ENCODE measurements at regions not wholly inside any gene's neighbourhood (a gene's known extent, or its start where the extent isn't known, plus 50 kb on each side); places are given as distances from the start of the nearest gene placed in this dataset.
"Not testable (repeated sequence)": the region's sequence is repeated elsewhere in the genome, so short reads cannot be mapped to it uniquely, and the experiment has no call there.

DNA sequence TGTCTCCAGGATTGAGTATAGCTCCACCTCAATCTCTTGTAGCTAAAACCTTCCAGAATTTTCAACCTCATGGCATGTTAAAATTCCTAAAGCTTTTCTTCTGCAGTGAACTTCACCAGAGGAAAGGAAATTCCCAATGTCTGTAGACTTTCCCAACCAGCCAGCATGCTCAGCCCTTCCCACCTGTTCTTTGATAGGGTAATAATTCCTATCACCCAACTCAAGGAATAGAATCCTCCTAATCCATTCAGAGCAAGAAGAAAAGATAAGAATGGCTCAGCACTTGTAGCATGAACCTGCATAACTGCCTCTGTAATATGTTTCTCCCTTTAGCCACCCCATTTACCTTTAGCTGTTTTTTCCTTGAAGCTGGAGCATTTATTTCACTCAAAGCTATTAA lies 301.8 kb upstream of the GADL1 start:
- no peak for DNase-seq (ENCODE audit: low spot score in 2 of 2, unreplicated experiment in 2 of 2)
- TF ChIP-seq CTCF (IDR thresholded peaks at IDR 0.05; ENCODE audit: unreplicated experiment): no peak
- H3K4me1 Mint-ChIP-seq: peaks cover 16% of the 10 kb centered on the region
- peaks cover 3% of the 10 kb centered on the region for H3K9me3 Mint-ChIP-seq
- H3K36me3 Mint-ChIP-seq: no peaks in the 10 kb centered on the region
- peak overlapping the region; percentile 21 for H3K27ac Mint-ChIP-seq
- no peaks in the 10 kb centered on the region for H3K27me3 Mint-ChIP-seq (ENCODE audit: low read depth)
- H3K4me3 Mint-ChIP-seq: no peak overlapping the region

- H3K4me3 Mint-ChIP-seq: no peak overlapping the region
- peaks cover 5% of the 10 kb centered on the region for H3K9me3 Mint-ChIP-seq
- no peaks in the 10 kb centered on the region for H3K36me3 Mint-ChIP-seq
- H3K27ac Mint-ChIP-seq: no peak overlapping the region
- TF ChIP-seq CTCF (IDR thresholded peaks at IDR 0.05; ENCODE audit: unreplicated experiment): no peak
- DNase-seq (ENCODE audit: low spot score in 2 of 2, unreplicated experiment in 2 of 2): no peak
- peaks cover 16% of the 10 kb centered on the region for H3K4me1 Mint-ChIP-seq
- no peaks in the 10 kb centered on the region for H3K27me3 Mint-ChIP-seq (ENCODE audit: low read depth)
Observed at GRCh38 chr3:31196881-31197364, 302.5 kb upstream of the GADL1 start.

DNA sequence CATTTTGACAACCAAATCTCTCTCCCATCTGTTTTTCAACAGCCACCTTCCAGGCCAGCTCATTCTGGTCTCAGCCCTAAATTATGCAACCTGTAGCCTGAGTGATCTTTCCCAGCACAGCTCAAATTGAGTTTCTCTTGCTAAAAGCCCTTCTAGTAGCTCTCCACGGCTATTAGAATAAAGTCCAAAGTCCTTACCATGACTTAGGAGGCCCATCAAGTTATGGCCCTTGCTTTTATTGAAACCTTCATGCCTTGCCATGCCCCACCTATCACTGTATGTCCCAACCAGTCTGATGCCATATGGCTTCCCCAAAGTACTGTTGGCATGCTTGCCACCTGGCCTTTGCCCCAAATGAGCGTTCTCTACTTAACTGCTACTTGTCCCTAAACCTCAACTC lies 303.5 kb upstream of the GADL1 start:
- Mint-ChIP-seq H3K27ac (no peak overlapping the region), H3K4me1 (peaks cover 18% of the 10 kb centered on the region), H3K9me3 (peaks cover 5% of the 10 kb centered on the region), H3K36me3 (no peaks in the 10 kb centered on the region), H3K4me3 (no peak overlapping the region), H3K27me3 (ENCODE audit: low read depth) (no peaks in the 10 kb centered on the region)
- no peak for DNase-seq (ENCODE audit: low spot score in 2 of 2, unreplicated experiment in 2 of 2)
- no peak for TF ChIP-seq CTCF (IDR thresholded peaks at IDR 0.05; ENCODE audit: unreplicated experiment)

- H3K4me1 Mint-ChIP-seq: peaks cover 10% of the 10 kb centered on the region
- no peaks in the 10 kb centered on the region for H3K27me3 Mint-ChIP-seq (ENCODE audit: low read depth)
- H3K4me3 Mint-ChIP-seq: no peak overlapping the region
- H3K36me3 Mint-ChIP-seq: no peaks in the 10 kb centered on the region
- TF ChIP-seq CTCF (IDR thresholded peaks at IDR 0.05; ENCODE audit: unreplicated experiment): no peak
- H3K27ac Mint-ChIP-seq: no peak overlapping the region
- DNase-seq (ENCODE audit: low spot score in 2 of 2, unreplicated experiment in 2 of 2): no peak
- H3K9me3 Mint-ChIP-seq: peaks cover 5% of the 10 kb centered on the region
Observed at GRCh38 chr3:31198890-31199289, 304.4 kb upstream of the GADL1 start.

GRCh38 chr3:31203960-31204795 lies 309.7 kb upstream of the GADL1 start:
- H3K36me3 Mint-ChIP-seq: no peaks in the 10 kb centered on the region
- no peak for DNase-seq (ENCODE audit: low spot score in 2 of 2, unreplicated experiment in 2 of 2)

DNA sequence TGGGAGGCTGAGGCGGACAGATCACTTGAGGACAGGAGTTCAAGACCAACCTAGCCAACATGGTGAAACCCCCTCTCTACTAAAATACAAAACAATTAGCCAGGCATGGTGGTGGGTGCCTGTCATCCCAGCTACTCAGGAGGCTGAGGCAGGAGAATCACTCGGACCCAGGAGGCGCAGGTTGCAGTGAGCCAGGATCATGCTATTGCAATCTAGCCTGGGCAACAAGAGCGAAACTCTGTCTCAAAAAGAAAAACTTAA lies 310.3 kb upstream of the GADL1 start:
- H3K27ac Mint-ChIP-seq; H3K27me3 Mint-ChIP-seq (ENCODE audit: low read depth); H3K36me3 Mint-ChIP-seq; H3K4me1 Mint-ChIP-seq; H3K4me3 Mint-ChIP-seq; DNase-seq (ENCODE audit: low spot score in 2 of 2, unreplicated experiment in 2 of 2): not testable (repeated sequence)
- peaks cover 17% of the 10 kb centered on the region for H3K9me3 Mint-ChIP-seq

More at GRCh38 chr3:31203960-31204795, 309.7 kb upstream of the GADL1 start:
- H3K9me3 Mint-ChIP-seq: peaks cover 13% of the 10 kb centered on the region
- H3K27me3 Mint-ChIP-seq (ENCODE audit: low read depth): no peaks in the 10 kb centered on the region
- TF ChIP-seq CTCF (IDR thresholded peaks at IDR 0.05; ENCODE audit: unreplicated experiment): no peak
- no peak overlapping the region for H3K4me3 Mint-ChIP-seq
- peaks cover 2% of the 10 kb centered on the region for H3K4me1 Mint-ChIP-seq
- no peak overlapping the region for H3K27ac Mint-ChIP-seq
